ENCODE measurements at regions not wholly inside any gene's neighbourhood (a gene's known extent, or its start where the extent isn't known, plus 50 kb on each side); places are given as distances from the start of the nearest gene placed in this dataset.

DNA sequence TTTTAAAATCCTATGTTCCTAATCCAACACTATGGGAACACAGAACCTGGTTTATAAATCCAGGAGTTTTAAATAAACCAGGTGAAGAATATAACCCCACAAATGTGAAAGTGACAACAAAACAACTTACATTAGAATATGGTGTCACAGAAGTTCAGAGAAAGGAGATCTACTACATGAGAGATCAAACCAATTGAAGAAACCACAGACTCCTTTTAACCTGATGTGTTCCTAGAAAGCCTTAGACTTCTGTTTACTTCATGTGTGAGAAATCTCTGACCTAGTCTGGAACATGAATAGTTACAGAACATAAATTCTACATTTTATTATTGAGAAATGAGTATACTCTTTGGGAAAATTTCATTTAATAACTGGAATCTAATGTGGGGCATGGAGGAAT lies 165.3 kb downstream of the FTCDNL1 start:
- Histone ChIP-seq H3K4me3 (ENCODE audit: low read depth, low read length) (no peak overlapping the region), H3K79me2 (no peaks in the 10 kb centered on the region), H3K9me3 (ENCODE audit: control insufficient read depth, low read length) (no peaks in the 10 kb centered on the region), H3K4me2 (ENCODE audit: low read length) (no peak overlapping the region), H3K27me3 (ENCODE audit: control insufficient read depth, insufficient read depth, low read length) (no peaks in the 10 kb centered on the region), H3K27ac (no peak overlapping the region), H3K9ac (no peak overlapping the region), H3K4me1 (no peaks in the 10 kb centered on the region), H3K36me3 (ENCODE audit: control insufficient read depth, insufficient read depth, low read length) (no peaks in the 10 kb centered on the region), H2AFZ (no peak overlapping the region)
- TF ChIP-seq, protein P1, sequence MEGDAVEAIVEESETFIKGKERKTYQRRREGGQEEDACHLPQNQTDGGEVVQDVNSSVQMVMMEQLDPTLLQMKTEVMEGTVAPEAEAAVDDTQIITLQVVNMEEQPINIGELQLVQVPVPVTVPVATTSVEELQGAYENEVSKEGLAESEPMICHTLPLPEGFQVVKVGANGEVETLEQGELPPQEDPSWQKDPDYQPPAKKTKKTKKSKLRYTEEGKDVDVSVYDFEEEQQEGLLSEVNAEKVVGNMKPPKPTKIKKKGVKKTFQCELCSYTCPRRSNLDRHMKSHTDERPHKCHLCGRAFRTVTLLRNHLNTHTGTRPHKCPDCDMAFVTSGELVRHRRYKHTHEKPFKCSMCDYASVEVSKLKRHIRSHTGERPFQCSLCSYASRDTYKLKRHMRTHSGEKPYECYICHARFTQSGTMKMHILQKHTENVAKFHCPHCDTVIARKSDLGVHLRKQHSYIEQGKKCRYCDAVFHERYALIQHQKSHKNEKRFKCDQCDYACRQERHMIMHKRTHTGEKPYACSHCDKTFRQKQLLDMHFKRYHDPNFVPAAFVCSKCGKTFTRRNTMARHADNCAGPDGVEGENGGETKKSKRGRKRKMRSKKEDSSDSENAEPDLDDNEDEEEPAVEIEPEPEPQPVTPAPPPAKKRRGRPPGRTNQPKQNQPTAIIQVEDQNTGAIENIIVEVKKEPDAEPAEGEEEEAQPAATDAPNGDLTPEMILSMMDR (IDR thresholded peaks at IDR 0.05), result no peak

DNA sequence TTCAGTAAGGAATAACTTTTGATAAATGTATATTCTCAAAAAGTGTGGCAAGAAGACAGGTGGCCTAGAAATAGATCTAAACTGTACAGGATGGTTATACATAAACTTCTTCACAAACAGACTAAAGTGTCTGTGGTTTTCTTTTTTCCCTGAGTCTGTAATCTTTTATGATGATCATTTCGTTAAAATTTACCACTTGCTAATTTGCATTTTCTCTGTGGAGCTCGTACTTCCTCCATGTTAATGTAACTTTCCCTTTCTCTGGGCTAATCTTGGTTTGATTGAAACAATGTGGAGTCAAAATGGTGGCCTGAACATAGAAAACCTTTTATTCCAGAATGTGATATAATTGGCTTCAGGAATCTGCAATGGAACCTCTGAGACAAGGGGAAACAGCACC lies 166.2 kb downstream of the FTCDNL1 start:
- TF ChIP-seq, protein P1 (IDR thresholded peaks at IDR 0.05), result no peak
- H3K27ac ChIP-seq, result no peak overlapping the region

DNA sequence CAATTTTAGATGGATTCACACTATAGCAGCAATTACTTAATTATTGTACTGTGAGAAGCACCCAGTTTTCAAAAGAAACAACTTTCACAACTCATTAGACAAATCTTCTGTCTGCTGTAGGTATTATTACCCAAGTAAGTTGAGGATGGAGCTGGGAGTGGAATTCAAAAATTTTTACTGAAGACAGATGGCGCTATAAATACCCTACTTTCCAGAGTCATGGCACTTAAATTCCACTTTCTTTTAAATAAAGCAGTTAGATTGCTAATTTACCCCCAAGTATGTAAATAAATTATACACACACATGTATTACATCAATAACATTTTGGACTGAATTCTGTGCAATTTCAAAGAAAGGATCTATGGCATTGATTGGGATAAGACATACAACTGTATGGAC lies 166.8 kb downstream of the FTCDNL1 start:
- Histone ChIP-seq H3K9me3 (ENCODE audit: control insufficient read depth, low read length) (no peaks in the 10 kb centered on the region), H3K4me2 (ENCODE audit: low read length) (no peak overlapping the region), H3K9ac (no peak overlapping the region), H3K27me3 (ENCODE audit: control insufficient read depth, insufficient read depth, low read length) (no peaks in the 10 kb centered on the region), H2AFZ (no peak overlapping the region), H3K4me1 (no peaks in the 10 kb centered on the region), H3K79me2 (no peaks in the 10 kb centered on the region), H3K27ac (no peak overlapping the region), H3K36me3 (ENCODE audit: control insufficient read depth, insufficient read depth, low read length) (no peaks in the 10 kb centered on the region), H3K4me3 (ENCODE audit: low read depth, low read length) (no peak overlapping the region)
- TF ChIP-seq, protein P1 (IDR thresholded peaks at IDR 0.05), result no peak

More for the DNA sequence above, 166.2 kb downstream of the FTCDNL1 start:
- H3K36me3 ChIP-seq (ENCODE audit: control insufficient read depth, insufficient read depth, low read length), result no peaks in the 10 kb centered on the region
- no peaks in the 10 kb centered on the region for H3K4me1 ChIP-seq
- H3K4me3 ChIP-seq (ENCODE audit: low read depth, low read length), result no peak overlapping the region
- H3K9me3 ChIP-seq (ENCODE audit: control insufficient read depth, low read length), result no peaks in the 10 kb centered on the region
- no peak overlapping the region for H2AFZ ChIP-seq
- H3K79me2 ChIP-seq, result no peaks in the 10 kb centered on the region
- no peak overlapping the region for H3K9ac ChIP-seq
- no peak overlapping the region for H3K4me2 ChIP-seq (ENCODE audit: low read length)
- no peaks in the 10 kb centered on the region for H3K27me3 ChIP-seq (ENCODE audit: control insufficient read depth, insufficient read depth, low read length)

DNA sequence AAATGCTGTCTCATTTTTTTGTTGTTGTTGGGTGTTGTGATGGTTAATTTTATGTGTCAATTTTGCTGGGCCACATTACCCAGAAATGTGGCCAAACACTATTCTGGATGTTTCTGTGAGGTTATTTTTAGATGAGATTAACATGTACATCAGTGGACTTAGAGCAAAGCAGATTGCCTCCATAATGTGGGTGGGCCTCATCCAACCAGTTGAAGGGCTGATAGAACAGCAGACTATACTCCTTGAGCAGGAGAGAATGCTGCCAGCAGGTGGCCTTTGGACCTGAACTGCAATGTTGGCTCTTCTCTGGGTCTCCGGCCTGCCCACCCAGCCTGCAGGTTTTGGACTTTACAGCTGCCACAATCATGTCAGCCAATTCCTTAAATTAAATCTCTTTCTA lies 169.0 kb downstream of the FTCDNL1 start:
- TF ChIP-seq, protein P1 (IDR thresholded peaks at IDR 0.05), result no peak
- Histone ChIP-seq H3K4me2 (ENCODE audit: low read length) (no peak overlapping the region), H3K36me3 (ENCODE audit: control insufficient read depth, insufficient read depth, low read length) (no peaks in the 10 kb centered on the region), H3K9ac (no peak overlapping the region), H3K27ac (no peak overlapping the region), H3K4me3 (ENCODE audit: low read depth, low read length) (no peak overlapping the region), H3K9me3 (ENCODE audit: control insufficient read depth, low read length) (no peaks in the 10 kb centered on the region), H3K27me3 (ENCODE audit: control insufficient read depth, insufficient read depth, low read length) (no peaks in the 10 kb centered on the region), H2AFZ (no peak overlapping the region), H3K79me2 (no peaks in the 10 kb centered on the region), H3K4me1 (no peaks in the 10 kb centered on the region)

DNA sequence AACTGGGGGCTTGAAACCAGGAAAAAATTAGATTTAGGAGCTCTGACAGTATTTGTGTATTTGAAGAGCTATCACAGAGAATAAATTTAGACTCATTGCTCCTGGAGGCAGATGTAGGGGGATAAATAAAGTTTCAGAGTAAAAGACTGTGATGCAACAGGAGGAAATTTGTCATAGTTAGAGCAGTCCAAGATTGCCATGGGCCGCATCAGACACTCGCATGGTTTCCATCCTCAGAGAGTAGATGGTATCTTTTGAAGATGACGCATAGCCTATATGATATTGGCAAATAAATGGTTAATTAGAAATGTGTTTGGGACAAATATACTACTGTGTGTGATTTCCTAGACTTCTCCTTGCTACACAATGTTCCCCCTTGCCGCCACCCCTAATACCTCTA lies 170.5 kb downstream of the FTCDNL1 start:
- H3K4me3 ChIP-seq (ENCODE audit: low read depth, low read length), result no peak overlapping the region

More for the DNA sequence above, 170.5 kb downstream of the FTCDNL1 start:
- TF ChIP-seq, protein P1 (IDR thresholded peaks at IDR 0.05), result no peak
- H3K36me3 ChIP-seq (ENCODE audit: control insufficient read depth, insufficient read depth, low read length), result no peaks in the 10 kb centered on the region
- H3K27ac ChIP-seq, result no peak overlapping the region
- H3K79me2 ChIP-seq, result no peaks in the 10 kb centered on the region
- no peak overlapping the region for H3K4me2 ChIP-seq (ENCODE audit: low read length)
- no peaks in the 10 kb centered on the region for H3K27me3 ChIP-seq (ENCODE audit: control insufficient read depth, insufficient read depth, low read length)
- H3K9ac ChIP-seq, result no peak overlapping the region
- no peaks in the 10 kb centered on the region for H3K9me3 ChIP-seq (ENCODE audit: control insufficient read depth, low read length)
- no peak overlapping the region for H2AFZ ChIP-seq
- no peaks in the 10 kb centered on the region for H3K4me1 ChIP-seq

Data from parathyroid adenoma (tissue), 2 donors.